Thymus (tissue), 11 donors: ENCODE measurements at regions not wholly inside any gene's neighbourhood (a gene's known extent, or its start where the extent isn't known, plus 50 kb on each side); places are given as distances from the start of the nearest gene placed in this dataset.

Source experiments
- DNase-seq, 9 donors: peaks; one replicate each; pipeline ENCODE4 v3.0.0-alpha.2; 2013; ENCODE audit warnings: low spot score in 9 of 9, low read depth in 6 of 9, missing footprints in 1 of 9
- H3K27ac ChIP-seq, 2 donors: one replicate each; pipeline ENCODE4 v1.5.1; 2013; ENCODE audit warnings: control low read depth in 1 of 2, low read depth in 1 of 2, low read length in 1 of 2, mild to moderate bottlenecking in 1 of 2, moderate library complexity in 1 of 2
- H3K27me3 ChIP-seq, 2 donors: one replicate each; pipeline ENCODE4 v1.5.1; 2013; ENCODE audit warnings: low read length in 1 of 2; ENCODE audit not compliant: control insufficient read depth in 2 of 2, insufficient read depth in 1 of 2
- H3K36me3 ChIP-seq, 2 donors: one replicate each; pipeline ENCODE4 v1.5.1; 2013; ENCODE audit warnings: low read length in 1 of 2, mild to moderate bottlenecking in 1 of 2, moderate library complexity in 1 of 2; ENCODE audit not compliant: control insufficient read depth in 2 of 2, insufficient read depth in 2 of 2
- H3K4me1 ChIP-seq, 2 donors: one replicate each; pipeline ENCODE4 v1.5.1; 2013; ENCODE audit warnings: low read length in 2 of 2; ENCODE audit not compliant: control insufficient read depth in 2 of 2, insufficient read depth in 2 of 2
- H3K4me3 ChIP-seq, 2 donors: one replicate each; pipeline ENCODE4 v1.5.1; 2013; ENCODE audit warnings: low read length in 2 of 2, control low read depth in 1 of 2, mild to moderate bottlenecking in 1 of 2
- H3K9me3 ChIP-seq, 2 donors: one replicate each; pipeline ENCODE4 v1.5.1; 2013; ENCODE audit warnings: low read length in 1 of 2, mild to moderate bottlenecking in 1 of 2; ENCODE audit not compliant: control insufficient read depth in 2 of 2, insufficient read depth in 1 of 2
- whole genome bisulfite sequencing: extraction: QIAGEN DNeasy Blood & Tissue Kit; methylation state at CpG from one replicate; pipeline ENCODE4 v1.1.7; 2013; 5-methylcytosine and 5-hydroxymethylcytosine counted together
- donor health status: healthy.

- no peaks in the 10 kb centered on the region for H3K4me1 ChIP-seq
Observed at GRCh38 chr10:78354101-78354500, 320.4 kb downstream of the RPS24 start.

GRCh38 chr10:78356291-78356900, 322.7 kb downstream of the RPS24 start:
- H3K36me3 ChIP-seq: no peaks in the 10 kb centered on the region
- no peak overlapping the region for H3K4me3 ChIP-seq
- H3K9me3 ChIP-seq: no peaks in the 10 kb centered on the region
- H3K4me1 ChIP-seq: peaks cover 0 to 2% of the 10 kb centered on the region in 2 donors
- WGBS: 90% methylated on average over 10 of the region's 10 CpGs
- no peak for DNase-seq
- H3K27ac ChIP-seq: no peak overlapping the region
- H3K27me3 ChIP-seq: no peaks in the 10 kb centered on the region

More at GRCh38 chr10:78354101-78354500, 320.4 kb downstream of the RPS24 start:
- no peak overlapping the region for H3K4me3 ChIP-seq
- WGBS: 90% methylated on average over 7 of the region's 7 CpGs
- no peaks in the 10 kb centered on the region for H3K27me3 ChIP-seq
- H3K9me3 ChIP-seq: no peaks in the 10 kb centered on the region
- no peak for DNase-seq
- H3K36me3 ChIP-seq: no peaks in the 10 kb centered on the region
- H3K27ac ChIP-seq: no peak overlapping the region

- Histone ChIP-seq H3K36me3 (no peaks in the 10 kb centered on the region), H3K27ac (no peak overlapping the region), H3K27me3 (no peaks in the 10 kb centered on the region), H3K4me3 (no peak overlapping the region), H3K9me3 (no peaks in the 10 kb centered on the region), H3K4me1 (peaks cover 0 to 10% of the 10 kb centered on the region in 2 donors)
- WGBS: 93% methylated on average over 16 of the region's 16 CpGs
- no peak for DNase-seq
Observed at GRCh38 chr10:78357141-78358063, 323.7 kb downstream of the RPS24 start.

GRCh38 chr10:78358351-78358750, 324.7 kb downstream of the RPS24 start:
- Histone ChIP-seq H3K27ac (no peak overlapping the region), H3K27me3 (no peaks in the 10 kb centered on the region), H3K9me3 (no peaks in the 10 kb centered on the region), H3K4me1 (peaks cover 0 to 12% of the 10 kb centered on the region in 2 donors), H3K4me3 (no peak overlapping the region), H3K36me3 (no peaks in the 10 kb centered on the region)
- WGBS: 89% methylated on average over 5 of the region's 5 CpGs
- DNase-seq: no peak

GRCh38 chr10:78358982-78359381, 325.3 kb downstream of the RPS24 start:
- H3K4me1 ChIP-seq: peaks cover 0 to 12% of the 10 kb centered on the region in 2 donors
- no peak overlapping the region for H3K27ac ChIP-seq
- no peaks in the 10 kb centered on the region for H3K27me3 ChIP-seq
- no peak overlapping the region for H3K4me3 ChIP-seq
- WGBS: 96% methylated on average over 5 of the region's 5 CpGs
- no peaks in the 10 kb centered on the region for H3K36me3 ChIP-seq
- DNase-seq: no peak
- no peaks in the 10 kb centered on the region for H3K9me3 ChIP-seq

GRCh38 chr10:78359640-78360091, 326.0 kb downstream of the RPS24 start:
- Histone ChIP-seq H3K36me3 (no peaks in the 10 kb centered on the region), H3K9me3 (no peaks in the 10 kb centered on the region), H3K27me3 (no peaks in the 10 kb centered on the region), H3K27ac (no peak overlapping the region), H3K4me3 (no peak overlapping the region), H3K4me1 (peaks cover 0 to 12% of the 10 kb centered on the region in 2 donors)
- 94% methylated on average over 9 of the region's 9 CpGs for WGBS
- no peak for DNase-seq

GRCh38 chr10:78360284-78360683, 326.6 kb downstream of the RPS24 start:
- Histone ChIP-seq H3K9me3 (no peaks in the 10 kb centered on the region), H3K36me3 (no peaks in the 10 kb centered on the region), H3K27ac (no peak overlapping the region), H3K27me3 (no peaks in the 10 kb centered on the region), H3K4me1 (peaks cover 0 to 12% of the 10 kb centered on the region in 2 donors), H3K4me3 (no peak overlapping the region)
- 98% methylated on average over 6 of the region's 6 CpGs for WGBS
- DNase-seq: no peak

- Histone ChIP-seq H3K27me3 (no peaks in the 10 kb centered on the region), H3K4me3 (no peak overlapping the region), H3K9me3 (no peaks in the 10 kb centered on the region), H3K27ac (no peak overlapping the region), H3K4me1 (peaks cover 0 to 12% of the 10 kb centered on the region in 2 donors), H3K36me3 (no peaks in the 10 kb centered on the region)
- 90% methylated on average over 3 of the region's 3 CpGs for WGBS
- DNase-seq: no peak
Observed at GRCh38 chr10:78361031-78361430, 327.4 kb downstream of the RPS24 start.

- WGBS: 58% methylated on average over 10 of the region's 10 CpGs
- Histone ChIP-seq H3K4me1 (peaks cover 0 to 12% of the 10 kb centered on the region in 2 donors), H3K4me3 (no peak overlapping the region)
Observed at GRCh38 chr10:78362406-78363022, 328.9 kb downstream of the RPS24 start.

More at GRCh38 chr10:78362406-78363022, 328.9 kb downstream of the RPS24 start:
- no peaks in the 10 kb centered on the region for H3K36me3 ChIP-seq
- no peaks in the 10 kb centered on the region for H3K27me3 ChIP-seq
- DNase-seq: peak in 7 of 9 donors; percentile 2 to 52 (median 13)
- no peak overlapping the region for H3K27ac ChIP-seq
- H3K9me3 ChIP-seq: no peaks in the 10 kb centered on the region
